Bone marrow (tissue), 2 donors: ENCODE measurements at regions not wholly inside any gene's neighbourhood (a gene's known extent, or its start where the extent isn't known, plus 50 kb on each side); places are given as distances from the start of the nearest gene placed in this dataset.

Source experiments
- DNase-seq, 2 donors: peaks; one replicate each; lab custom pipeline; 2025; lab: John Stamatoyannopoulos, UW

DNA sequence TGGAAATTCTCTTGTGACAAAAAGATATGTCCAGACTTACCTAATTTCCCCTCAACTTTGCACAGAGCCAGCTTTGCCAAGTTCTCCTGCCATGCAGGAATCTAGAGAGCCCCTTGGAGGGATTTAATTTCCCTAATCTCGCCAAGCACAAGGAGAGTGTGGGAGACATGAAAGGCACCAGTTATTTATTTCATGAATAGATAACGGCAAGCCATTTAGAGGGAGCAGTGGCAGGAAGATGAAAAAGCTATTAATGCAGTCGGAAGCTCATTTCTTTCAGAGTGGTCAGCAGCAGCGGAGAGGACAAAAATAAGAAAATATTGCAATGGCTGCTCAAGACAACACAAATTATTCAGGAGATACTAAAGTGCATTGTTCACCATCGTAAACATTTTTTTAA, 150.9 kb upstream of the WSCD2 start:
- no peak for DNase-seq

DNA sequence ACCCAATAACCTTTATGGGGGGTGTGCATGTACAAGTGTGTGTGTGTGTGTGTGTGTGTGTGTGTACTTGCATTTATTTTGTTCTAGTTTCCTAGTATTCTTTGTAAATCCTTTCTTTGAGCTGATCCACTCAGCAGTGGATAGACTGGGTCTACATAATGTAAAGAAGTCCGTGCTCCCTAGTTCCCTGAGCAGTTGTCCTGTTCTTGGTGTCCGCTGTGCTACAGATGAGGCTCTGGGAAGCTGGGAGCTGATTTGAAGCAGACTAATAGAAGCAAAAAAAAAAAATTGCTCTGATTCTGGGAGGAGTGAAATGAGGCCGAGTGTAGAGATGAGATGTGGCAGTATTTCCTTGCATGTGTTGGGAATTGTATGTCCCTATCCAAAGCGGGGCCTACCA, 150.4 kb upstream of the WSCD2 start:
- DNase-seq: no peak

DNA sequence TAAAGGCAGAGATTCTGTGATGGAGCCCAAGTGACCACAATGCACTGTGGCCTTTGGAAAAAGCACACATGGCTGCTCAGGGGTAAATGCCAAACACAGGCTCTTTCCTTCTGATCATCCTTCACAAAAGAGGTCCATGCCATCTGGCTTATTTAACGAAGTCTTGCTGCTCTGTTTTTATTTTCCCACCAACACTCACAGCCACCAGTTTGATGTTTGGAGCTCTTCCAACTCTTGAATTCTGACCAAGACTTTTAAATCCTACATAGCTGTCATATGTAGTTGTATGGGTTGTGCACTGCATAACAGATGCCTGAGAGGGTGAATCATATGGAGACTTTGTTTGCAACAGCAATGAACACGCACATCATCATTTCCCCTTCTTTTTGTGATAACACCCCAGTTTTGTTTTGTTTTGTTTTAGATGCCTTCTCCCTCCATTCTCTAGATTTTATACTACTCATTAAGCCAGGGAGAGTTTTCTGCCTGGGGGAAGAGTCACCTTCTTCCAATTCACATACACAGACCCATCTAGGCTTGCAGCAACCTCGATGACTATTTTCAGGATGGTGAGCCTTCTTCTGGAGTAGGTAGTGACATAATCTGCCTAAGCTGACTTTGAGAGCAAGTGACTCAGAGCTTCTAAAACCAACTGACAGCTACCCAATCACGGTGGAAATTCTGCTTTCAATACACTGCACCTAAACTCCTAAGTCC, 145.2 kb upstream of the WSCD2 start:
- DNase-seq: no peak

DNA sequence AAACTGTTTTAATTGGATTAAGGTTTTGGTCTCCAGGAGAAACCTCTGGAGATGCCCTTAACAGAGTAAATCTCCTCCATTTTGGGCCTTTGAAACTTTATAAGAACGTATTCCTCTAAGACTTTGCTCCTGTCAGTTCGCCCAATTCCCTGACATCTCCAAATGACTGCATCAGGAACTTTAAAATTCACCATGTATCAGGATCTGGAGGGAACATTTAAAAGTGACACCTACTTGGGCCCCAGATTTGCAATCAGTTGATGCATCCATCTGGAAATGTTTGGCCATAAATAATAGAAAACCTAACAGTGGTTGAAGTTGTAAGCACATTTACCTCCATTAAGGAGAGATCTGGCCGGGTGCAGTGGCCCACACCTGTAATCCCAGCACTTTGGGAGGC, 144.1 kb upstream of the WSCD2 start:
- no peak for DNase-seq

DNA sequence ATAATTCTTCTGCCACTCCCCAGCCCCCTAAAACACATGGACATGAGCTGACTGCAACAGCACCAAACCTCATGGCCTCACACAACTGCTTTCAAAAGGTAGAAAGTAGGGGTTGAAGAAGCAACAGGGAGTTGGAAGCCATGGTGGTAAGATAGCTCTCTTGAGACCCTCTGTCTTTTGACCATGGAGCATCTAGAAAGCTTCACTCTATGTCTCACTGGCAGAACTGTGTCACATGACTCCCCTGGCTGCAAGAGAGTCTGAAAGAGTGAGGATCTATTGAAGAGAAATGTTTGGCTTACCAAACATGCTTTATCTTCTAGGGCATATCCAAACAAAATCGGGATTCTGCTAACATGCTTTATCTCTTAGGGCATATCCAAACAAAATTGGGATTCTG, 142.9 kb upstream of the WSCD2 start:
- no peak for DNase-seq

DNA sequence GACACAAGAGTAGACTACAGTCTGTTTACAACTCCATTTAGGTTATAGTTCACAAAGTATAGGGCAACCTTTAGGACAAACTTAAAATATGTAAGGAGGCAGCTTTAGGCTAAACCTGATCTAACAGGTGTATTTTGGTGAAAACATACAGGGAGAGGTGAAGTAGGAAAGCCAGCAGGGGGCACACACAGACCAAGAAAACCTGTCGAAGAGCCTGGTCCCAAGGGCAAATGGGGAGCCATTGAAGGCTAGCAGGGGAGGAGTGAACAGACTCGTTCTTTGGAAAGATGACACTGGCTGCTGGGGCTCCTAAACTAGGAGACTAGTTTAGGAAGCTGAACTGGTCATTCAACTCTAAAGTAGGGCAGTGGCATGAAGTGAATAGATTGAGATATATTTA, 138.8 kb upstream of the WSCD2 start:
- peak in 1 of 2 donors; percentile 47 for DNase-seq

DNA sequence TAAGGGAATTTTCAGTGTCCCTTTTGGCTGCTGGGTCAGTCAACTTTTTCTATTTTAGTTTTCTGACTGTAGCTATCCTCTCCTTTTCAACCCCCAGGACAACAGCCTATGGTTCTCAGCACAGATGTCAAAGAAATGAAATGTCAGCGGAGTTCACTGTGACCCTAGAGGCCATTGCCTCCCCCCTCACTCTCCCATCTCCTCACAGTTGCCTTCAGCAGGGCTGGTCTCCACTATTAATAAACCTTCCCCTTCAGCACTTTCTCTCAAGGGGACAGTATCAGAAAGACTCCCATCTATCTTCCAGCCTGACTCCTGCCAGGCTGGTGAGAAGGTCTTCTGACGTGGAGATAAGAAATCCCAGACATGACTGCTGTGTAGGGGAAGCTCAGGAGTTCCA, 137.1 kb upstream of the WSCD2 start:
- no peak for DNase-seq

DNA sequence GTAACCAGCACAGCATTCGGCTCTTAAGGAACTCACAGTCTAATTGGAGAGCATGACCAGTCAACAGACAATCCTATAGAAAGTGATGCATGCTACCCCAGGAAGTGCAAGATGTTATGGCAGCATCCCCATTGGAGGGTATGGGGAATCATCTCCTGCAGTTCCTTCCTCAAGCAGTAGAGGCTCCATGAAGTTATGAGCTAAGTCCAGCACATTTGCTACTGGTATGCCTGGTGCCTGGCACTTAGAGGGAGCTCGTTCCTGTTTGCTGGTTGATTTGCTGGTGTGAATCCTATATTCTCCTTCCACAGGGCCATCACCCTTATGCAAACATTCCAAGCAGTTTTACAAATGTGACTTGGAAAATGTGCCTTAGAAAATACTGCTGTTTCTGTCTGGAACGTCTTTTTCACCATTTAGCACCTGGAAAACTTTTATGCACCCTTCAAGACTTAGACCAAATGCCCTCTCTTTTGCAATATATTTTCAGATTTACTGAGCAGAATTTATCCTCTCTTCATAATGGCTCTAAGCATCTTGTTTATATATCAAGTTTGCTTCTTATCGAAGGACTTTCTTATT, 136.1 kb upstream of the WSCD2 start:
- no peak for DNase-seq

DNA sequence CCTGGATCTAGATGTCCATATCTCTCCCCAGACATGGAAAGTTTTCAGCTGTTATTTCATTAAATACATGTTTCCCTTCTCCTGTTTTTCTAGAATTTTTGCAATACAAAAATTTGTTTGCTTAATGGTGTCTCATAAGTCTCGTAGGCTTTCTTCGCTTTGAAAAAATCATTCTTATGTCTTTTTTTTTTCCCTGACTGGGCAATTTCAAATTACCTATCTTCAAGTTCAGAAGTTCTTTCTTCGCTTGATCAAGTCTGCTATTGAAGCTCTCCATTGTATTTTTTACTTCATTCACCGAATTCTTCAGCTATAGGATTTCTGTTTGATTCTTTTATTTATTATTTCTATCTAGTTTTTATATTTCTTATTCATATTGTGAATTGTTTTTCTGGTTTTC, 130.2 kb upstream of the WSCD2 start:
- DNase-seq: no peak

DNA sequence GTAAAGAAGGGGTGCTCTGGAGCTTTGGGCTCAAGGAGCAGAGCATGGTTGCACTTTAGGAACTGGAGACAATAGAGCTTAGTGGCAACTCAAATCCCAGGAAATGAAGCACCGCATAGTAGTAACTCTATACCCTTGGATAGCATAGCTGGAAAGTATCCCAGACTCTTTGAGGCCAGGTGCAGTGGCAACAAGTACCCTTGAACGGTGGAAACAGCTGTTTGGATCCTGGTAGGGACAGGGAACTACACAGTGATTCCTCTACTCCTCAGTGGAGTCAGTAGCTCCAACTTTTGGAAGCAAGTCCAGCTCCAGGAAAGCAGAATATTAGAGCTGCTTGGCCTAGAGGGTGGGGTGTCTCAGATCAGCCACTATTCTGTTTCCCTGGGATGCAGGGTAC, 129.0 kb upstream of the WSCD2 start:
- no peak for DNase-seq

DNA sequence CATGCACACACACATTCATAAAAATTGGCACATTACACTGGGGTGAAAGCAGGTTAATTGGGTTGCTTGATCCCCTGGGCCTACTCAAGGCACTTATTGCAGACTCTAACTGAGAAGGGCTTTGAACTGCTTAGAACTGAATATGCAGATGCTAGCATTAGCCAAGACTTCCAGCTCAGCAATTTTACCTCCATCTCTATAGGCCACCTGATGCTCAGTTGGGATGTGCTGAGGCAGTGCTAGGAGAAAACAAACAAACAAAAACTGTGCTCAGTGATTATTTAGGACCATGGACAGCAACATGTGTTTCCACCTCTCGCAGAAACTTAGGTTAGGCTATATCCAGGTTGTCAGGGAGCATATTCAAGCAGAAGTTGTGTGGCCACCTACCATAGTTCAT, 124.8 kb upstream of the WSCD2 start:
- no peak for DNase-seq

DNA sequence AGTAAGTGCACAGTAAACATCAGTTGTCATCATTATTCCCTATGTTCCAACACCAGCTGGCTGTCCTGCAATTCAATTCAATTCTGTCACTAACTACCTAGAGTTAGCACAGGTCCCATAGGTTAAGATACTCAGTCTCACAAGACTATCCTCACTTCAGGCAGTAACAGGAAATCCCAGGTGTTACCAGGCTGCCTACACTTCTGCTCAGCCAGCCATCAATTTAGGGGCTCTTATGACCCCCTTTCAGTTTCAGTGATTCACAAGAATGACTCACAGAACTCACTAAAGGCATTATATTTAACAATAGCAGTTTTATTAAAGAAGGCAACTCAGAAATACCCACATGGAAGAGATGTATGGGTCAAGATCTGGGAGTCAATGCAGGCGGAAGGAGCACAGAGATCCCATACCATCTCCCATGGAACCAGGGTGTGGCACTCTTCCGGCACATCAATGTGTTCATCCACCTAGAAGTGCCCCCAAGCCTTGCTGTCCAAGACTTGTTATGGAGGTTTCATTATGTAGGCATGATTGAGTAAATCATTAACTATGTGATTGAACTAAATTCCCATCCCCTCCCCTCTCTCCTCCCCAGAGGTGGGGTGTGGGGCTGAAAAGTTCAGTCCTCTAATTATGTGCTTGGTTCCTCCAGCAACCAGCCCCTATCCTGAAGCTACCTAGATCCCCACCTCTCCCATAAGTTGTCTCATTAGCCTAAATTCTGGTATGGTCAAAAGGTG, 120.8 kb upstream of the WSCD2 start:
- no peak for DNase-seq

DNA sequence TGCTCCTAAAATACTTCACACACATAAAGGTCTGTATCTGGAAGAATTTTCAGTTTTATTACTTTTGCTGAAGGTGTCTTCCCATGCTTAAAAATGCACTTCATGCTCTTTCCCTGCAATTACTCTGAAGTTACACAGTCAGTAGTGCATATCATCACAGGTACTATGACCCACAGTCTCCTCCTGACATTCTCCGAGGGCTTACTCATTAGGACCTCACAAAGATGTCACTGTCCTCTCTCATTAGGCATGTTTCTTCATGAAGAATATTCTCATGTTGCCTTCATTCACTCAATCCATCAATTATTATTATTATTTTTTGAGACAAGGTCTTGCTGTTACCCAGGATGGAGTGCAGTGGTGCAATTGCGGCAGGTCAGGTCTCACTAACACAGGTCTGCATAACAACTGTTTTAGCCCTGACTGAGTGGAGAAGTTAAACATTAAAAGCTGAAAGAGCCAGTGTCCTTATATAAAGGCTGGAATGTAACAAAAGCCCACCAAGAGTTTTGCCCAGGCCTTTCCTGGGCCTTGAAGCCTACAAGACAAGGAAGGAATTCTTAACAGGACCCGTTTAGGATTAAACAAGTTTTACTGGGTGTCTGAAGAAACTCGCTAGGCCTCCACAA, 119.5 kb upstream of the WSCD2 start:
- DNase-seq: no peak

DNA sequence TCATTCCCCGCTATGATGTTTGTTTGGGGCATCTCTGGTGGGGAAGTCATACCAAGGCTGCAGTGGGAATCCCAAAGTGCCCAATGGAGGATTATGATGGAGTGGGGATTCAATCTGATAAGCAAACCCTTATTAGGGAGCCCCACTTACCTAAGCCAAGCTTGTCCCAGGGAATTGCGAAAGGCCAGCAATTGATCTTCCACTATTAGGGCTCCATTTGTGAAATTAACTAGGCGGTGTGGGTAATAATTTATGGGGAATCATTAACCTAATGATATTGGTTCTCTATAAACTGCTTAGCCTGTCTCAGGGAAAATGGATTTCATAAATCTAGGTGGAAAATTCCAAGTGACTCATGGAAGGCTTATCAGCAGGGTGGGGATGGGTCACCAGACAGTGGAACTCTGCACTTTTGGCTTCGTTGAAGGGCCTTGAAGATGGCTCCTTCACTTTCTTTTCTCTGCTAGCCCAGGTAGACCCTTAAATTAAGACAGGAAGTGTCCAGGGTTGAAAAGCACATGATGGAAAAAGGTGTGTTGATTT, 113.0 kb upstream of the WSCD2 start:
- no peak for DNase-seq

DNA sequence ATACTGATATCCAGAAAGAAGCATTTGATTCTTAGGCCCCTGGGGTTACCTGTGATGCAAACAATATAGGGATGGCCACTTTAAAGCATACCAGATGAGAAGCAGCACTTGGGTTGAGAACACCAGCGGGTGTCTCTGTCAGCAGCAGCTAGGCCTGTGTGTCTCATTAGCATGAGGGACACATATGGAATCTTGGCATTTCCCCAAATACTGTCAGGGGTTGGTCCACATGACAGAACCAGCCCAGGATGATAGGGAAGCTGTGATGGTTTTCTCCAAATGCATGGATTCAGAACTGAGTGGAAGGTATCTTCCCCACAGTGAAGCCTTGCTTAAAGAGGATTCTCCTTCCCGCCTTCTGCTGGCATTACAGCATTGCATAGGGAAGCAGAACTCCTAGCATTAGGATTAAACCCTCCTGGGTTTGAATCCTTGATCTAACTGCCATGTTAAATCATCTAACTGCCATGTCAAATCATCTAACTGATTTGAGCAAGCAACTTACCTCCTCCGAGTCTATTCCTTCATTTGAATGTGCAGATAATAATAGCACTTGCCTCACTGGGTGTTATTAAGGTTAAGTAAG, 111.5 kb upstream of the WSCD2 start:
- DNase-seq: no peak

DNA sequence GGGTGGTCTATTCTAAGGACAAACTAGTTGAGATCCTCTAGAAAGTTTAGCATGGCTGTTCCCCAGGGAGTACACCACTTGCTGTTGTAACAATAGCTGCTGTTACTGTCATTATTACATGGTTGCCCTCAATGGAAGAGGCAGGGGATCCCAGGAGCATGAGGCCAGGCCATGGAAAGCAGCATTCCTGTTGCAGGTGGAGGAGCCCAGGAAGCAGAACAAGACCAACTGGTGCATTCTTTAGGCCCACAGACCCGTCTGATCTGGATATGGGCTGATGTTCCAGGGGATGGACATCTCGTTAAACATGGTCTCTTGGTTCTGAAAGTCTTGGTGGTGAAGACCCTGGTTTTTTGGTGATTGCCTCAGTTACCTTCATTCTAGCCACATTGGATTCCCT, 109.2 kb upstream of the WSCD2 start:
- DNase-seq: no peak

DNA sequence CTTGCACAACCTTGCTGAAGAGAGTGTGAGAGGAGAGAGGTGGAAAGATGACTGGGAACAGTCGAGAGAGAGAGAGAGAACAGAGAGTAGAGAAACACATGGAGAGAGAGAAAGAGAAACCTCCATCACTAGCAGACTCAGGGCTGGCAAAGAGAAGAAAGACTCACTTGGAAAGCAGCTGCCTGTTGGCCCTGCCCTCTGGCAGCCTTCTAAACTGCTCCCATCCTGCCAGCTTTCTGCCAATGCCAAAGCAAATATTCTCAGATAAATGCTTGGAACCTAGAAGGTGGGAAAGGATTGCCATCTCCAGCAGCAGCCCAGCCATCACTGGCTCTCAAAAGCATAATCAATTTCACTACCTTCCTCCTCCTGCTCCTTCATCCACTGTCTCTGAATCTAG, 107.9 kb upstream of the WSCD2 start:
- no peak for DNase-seq

DNA sequence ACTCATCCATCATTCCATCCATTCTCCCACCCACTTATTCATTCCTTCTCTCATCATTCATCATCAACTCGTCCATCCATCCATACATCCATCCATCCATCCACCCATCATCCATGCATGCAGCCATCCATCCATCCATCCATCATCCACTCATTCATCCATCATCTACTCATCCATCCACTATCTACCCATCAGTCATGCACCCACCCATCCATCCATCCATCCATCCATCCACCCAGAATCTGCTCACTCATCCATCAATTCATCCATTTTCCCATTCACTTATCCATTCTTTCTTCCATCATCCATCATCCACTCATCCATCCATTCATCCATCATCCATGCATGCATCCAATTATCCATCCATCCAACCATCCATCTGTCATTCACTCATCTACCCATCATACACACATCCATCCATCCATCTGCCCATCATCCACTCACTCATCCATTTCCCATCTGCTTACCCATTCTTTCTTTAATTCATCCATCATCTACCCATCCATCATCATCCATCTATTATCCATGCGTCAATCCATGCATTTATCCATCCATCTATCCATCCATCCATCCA, 107.1 kb upstream of the WSCD2 start:
- DNase-seq: no peak

DNA sequence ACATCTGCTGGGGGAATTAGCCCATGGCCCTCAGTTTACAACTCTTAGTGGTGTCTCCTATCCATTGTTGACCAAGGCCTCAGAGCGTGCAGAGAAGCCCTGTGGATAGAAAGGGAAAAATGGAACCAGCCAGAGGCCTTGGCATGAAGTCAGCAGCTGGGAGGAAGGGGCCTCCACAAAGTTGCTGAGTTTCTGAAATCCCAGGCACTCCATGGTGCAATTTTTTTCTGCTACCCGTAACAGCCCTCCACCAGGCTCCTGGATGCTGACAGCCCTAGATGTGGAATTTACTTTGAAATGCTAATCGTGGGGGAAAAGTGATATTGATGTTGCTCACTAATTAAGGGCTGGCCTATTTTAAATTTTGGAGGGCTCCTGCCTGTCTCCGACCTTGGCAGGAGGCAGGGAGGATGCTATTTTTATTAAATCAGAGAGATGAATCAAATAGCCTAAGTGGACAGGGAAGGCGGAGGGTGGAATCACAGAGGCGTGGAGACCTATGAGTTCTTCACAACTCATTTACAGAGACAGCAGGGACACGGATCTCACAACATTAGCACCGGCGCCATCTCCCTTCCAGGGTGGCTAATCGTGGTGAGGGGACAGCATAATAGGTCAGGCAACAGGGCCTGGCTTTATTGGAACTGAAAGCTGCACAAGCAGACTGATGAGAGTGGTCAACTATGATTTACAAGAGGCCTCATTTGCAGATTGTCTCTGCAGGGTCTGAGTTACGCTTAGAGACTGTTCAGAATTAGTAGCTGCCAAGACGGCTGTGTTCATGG, 99.8 kb upstream of the WSCD2 start:
- DNase-seq: no peak

DNA sequence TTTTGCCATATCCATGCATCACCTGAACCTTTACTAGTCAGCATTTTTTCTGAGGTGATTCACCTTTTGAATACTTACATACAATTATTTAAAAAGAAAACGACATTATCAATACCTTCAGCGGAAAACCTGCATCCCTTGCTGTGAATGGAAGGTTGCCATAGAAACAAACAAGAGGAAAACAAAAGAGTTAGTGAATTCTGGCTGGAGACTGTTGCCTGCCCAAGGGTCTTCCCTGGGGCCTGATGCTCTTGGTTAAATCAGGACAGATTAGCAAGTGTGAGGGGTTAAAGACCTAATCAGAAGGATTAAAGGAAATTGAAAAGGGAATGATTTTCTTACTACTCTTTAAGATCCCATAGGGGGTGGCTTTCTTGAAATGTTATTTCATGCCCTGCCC, 96.0 kb upstream of the WSCD2 start:
- DNase-seq: no peak

DNA sequence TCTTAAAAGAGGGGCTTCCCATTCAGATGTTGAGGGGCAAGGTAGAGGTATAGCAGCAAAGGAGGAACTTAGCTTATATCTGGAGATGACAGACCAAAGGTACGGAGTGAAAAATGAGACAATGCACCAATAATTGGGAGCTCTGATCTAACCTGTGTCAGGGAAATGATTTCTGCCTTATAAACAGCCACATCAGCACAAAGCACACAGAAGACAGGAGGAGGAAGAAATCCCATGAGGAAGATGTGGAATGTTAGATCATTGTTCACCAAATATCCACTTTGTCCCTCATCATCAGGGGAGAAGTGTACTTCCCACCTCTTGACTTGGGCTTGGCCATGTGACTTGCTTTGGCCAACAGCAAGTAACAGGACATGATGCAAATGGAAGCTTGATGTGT, 93.7 kb upstream of the WSCD2 start:
- DNase-seq: no peak
